HCT116 (cell line): ENCODE measurements at regions not wholly inside any gene's neighbourhood (a gene's known extent, or its start where the extent isn't known, plus 50 kb on each side); places are given as distances from the start of the nearest gene placed in this dataset.

Source experiments
- ATAC-seq: fragments of 200-7000 bp; cut with Tn5 transposase; 2 replicates; pipeline ENCODE4 v1.9.1; 2020; ENCODE audit warnings: mild to moderate bottlenecking, moderate library complexity
- BruUV-seq: library from RNA; stranded (reverse); fragments of 400-500 nt; replicated peaks from 2 replicates; lab custom pipeline; 2021; lab: Mats Ljungman, UMichigan
- CTCF ChIA-PET: fragments of 300-600 bp; sonication (Branson Sonifier 250); formaldehyde crosslinking; loops from one replicate; lab custom pipeline; 2021; ENCODE audit warnings: antibody characterized with exemption; lab: Charles Lee
- POLR2A ChIA-PET: fragments of 300-600, 350-600 bp; sonication (Branson Sonifier 250); formaldehyde crosslinking; loops from one replicate; lab custom pipeline; 2021; ENCODE audit warnings: antibody characterized with exemption; lab: Charles Lee
- RAD21 ChIA-PET, 2 experiments: fragments of 300-600 bp; sonication (Branson Sonifier 250); formaldehyde crosslinking; loops; one replicate each; lab custom pipeline; 2023; ENCODE audit warnings: low total read pairs in 2 of 2; ENCODE audit not compliant: uncharacterized antibody in 2 of 2, unreplicated experiment in 2 of 2, low non-redundant PET in 1 of 2; lab: Charles Lee
- DNase-seq: peaks from one replicate; pipeline ENCODE4 v3.0.0-alpha.2; 2010; ENCODE audit warnings: low read depth, low spot score
- H2AFZ ChIP-seq: fragments of 200-600 bp; shearing (Covaris generic), sonication (generic); 2 replicates; pipeline ENCODE4 v1.6.1; 2017; ENCODE audit warnings: low read depth, mixed run types, mixed read lengths, antibody characterized with exemption, low read length; ENCODE audit not compliant: poor library complexity, severe bottlenecking
- H3K27ac ChIP-seq: 2 replicates; pipeline ENCODE4 v1.5.1; 2012; ENCODE audit warnings: low read depth, low read length
- H3K27me3 ChIP-seq: fragments of 200-600 bp; sonication (generic); 2 replicates; pipeline ENCODE4 v1.6.1; 2016; ENCODE audit warnings: mixed run types, low read length, mixed read lengths; ENCODE audit not compliant: insufficient read depth
- H3K36me3 ChIP-seq, 2 experiments: fragments of 200-500 bp in 1 of 2; fragments of 200-600 bp in 1 of 2; sonication (Bioruptor generic) in 1 of 2; sonication (generic) in 1 of 2; 2 replicates each; pipeline versions ENCODE4 v1.5.1 to v1.6.1; 2014 to 2016; ENCODE audit warnings: low read length in 2 of 2, inconsistent platforms in 1 of 2, mixed read lengths in 1 of 2, mixed run types in 1 of 2; ENCODE audit not compliant: insufficient read depth in 2 of 2, control insufficient read depth in 1 of 2
- H3K4me1 ChIP-seq, 2 experiments: fragments of 200-600 bp in 1 of 2; sonication (generic) in 1 of 2; 2 replicates each; pipeline versions ENCODE4 v1.5.1 to v1.6.1; 2012 to 2017; ENCODE audit warnings: low read length in 2 of 2, inconsistent platforms in 1 of 2, mild to moderate bottlenecking in 1 of 2, mixed read lengths in 1 of 2, mixed run types in 1 of 2, moderate library complexity in 1 of 2; ENCODE audit not compliant: insufficient read depth in 2 of 2, control insufficient read depth in 1 of 2
- H3K4me2 ChIP-seq: fragments of 200-600 bp; sonication (generic); 2 replicates; pipeline ENCODE4 v1.6.1; 2017; ENCODE audit warnings: mixed run types, low read length, mixed read lengths
- H3K4me3 ChIP-seq, 2 experiments: fragments of 200-600 bp in 1 of 2; sonication (generic) in 1 of 2; replicated peaks in 1 of 2; 2 replicates each; pipeline ENCODE4 v1.5.1; 2011 to 2016; ENCODE audit warnings: low read length in 2 of 2, control low read depth in 1 of 2, low read depth in 1 of 2, mild to moderate bottlenecking in 1 of 2, mixed read lengths in 1 of 2, mixed run types in 1 of 2
- H3K79me2 ChIP-seq: fragments of 200-600 bp; sonication (generic); 2 replicates; pipeline ENCODE4 v1.6.1; 2017; ENCODE audit warnings: mild to moderate bottlenecking, mixed run types, low read length, moderate library complexity, mixed read lengths; ENCODE audit not compliant: insufficient read depth
- H3K9ac ChIP-seq: fragments of 200-600 bp; sonication (generic); 2 replicates; pipeline ENCODE4 v1.6.1; 2016; ENCODE audit warnings: low read length, mixed read lengths
- H3K9me2 ChIP-seq: fragments of 200-600 bp; sonication (generic), shearing (Covaris generic); 2 replicates; pipeline ENCODE4 v1.6.1; 2017; ENCODE audit warnings: mixed run types, mild to moderate bottlenecking, moderate library complexity; ENCODE audit not compliant: insufficient read depth
- H3K9me3 ChIP-seq, 2 experiments: fragments of 200-500 bp in 1 of 2; fragments of 200-600 bp in 1 of 2; sonication (Bioruptor generic) in 1 of 2; sonication (generic) in 1 of 2; 2 replicates each; pipeline ENCODE4 v1.6.1; 2014 to 2017; ENCODE audit warnings: low read length in 2 of 2, mixed read lengths in 2 of 2, inconsistent platforms in 1 of 2, low read depth in 1 of 2, mild to moderate bottlenecking in 1 of 2, mixed run types in 1 of 2, moderate library complexity in 1 of 2; ENCODE audit not compliant: control insufficient read depth in 1 of 2, insufficient read depth in 1 of 2
- H4K20me1 ChIP-seq: fragments of 200-600 bp; sonication (generic), shearing (Covaris generic); 2 replicates; pipeline ENCODE4 v1.6.1; 2017; ENCODE audit warnings: mixed run types, mild to moderate bottlenecking, moderate library complexity; ENCODE audit not compliant: insufficient read depth
- ELF1 ChIP-seq: IDR thresholded peaks from 2 replicates; pipeline ENCODE4 v1.6.1; 2012; ENCODE audit warnings: low read depth, borderline replicate concordance
- EZH2phosphoT487 ChIP-seq: fragments of 200-600 bp; IDR thresholded peaks from 2 replicates; pipeline ENCODE4 v1.6.1; 2018; ENCODE audit warnings: antibody characterized with exemption, borderline replicate concordance
- FOSL1 ChIP-seq: IDR thresholded peaks from 2 replicates; pipeline ENCODE4 v1.6.1; 2012; ENCODE audit warnings: low read depth
- JUND ChIP-seq: IDR thresholded peaks from 2 replicates; pipeline ENCODE4 v1.6.1; 2012
- POLR2AphosphoS5 ChIP-seq: IDR thresholded peaks from 2 replicates; pipeline ENCODE4 v1.6.1; 2011; ENCODE audit warnings: mild to moderate bottlenecking, low read depth, low read length, moderate library complexity
- ZBTB33 ChIP-seq: IDR thresholded peaks from 2 replicates; pipeline ENCODE4 v1.6.1; 2011; ENCODE audit warnings: mild to moderate bottlenecking, low read length, moderate library complexity; ENCODE audit not compliant: insufficient replicate concordance; ENCODE audit errors: extremely low read depth
- ZNF274 ChIP-seq: fragments of 200-500 bp; sonication (Bioruptor generic); IDR thresholded peaks from 2 replicates; pipeline ENCODE4 v1.6.1; 2014; ENCODE audit warnings: mild to moderate bottlenecking, low read depth, low read length, inconsistent platforms
- intact Hi-C: fragments of 100-400 bp; cut with micrococcal nuclease; formaldehyde crosslinking; loops from 2 replicates; pipeline ENCODE4 v1.10.0; 2022
- TF ChIP-seq, protein P1 (sequence below), 3 experiments: fragments of 200-600 bp in 1 of 3; sonication (generic) in 1 of 3; IDR thresholded peaks in 2 of 3; conservative IDR thresholded peaks in 1 of 3; 2 replicates each; pipeline ENCODE4 v1.5.1; 2012 to 2017; ENCODE audit warnings: low read depth in 2 of 3, low read length in 2 of 3, antibody characterized with exemption in 1 of 3, borderline replicate concordance in 1 of 3, control low read depth in 1 of 3, mild to moderate bottlenecking in 1 of 3, mixed read lengths in 1 of 3, mixed run types in 1 of 3, moderate library complexity in 1 of 3; ENCODE audit not compliant: insufficient read depth in 1 of 3

DNA sequence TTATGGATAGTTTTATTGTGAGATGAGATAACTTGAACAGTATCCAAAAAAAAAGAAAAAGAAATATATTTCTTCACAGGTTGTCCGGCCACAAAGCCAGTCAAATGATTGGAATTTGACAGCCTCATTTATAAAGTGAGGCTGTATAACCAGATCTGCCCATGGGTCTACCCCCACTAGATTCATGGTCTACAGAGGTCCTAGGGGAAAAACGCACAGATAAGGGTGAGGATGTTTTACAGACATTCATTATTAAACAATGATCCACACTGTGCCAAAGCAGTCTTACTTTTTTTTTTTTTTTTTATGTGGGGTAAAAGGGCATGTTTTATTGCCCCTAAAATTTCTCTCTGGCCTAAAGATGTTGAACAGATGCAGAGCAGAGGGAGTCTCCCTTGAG lies 1503.0 kb upstream of the CDH8 start:
- H4K20me1 ChIP-seq = no peaks in the 10 kb centered on the region
- H3K27me3 ChIP-seq = no peaks in the 10 kb centered on the region
- H3K79me2 ChIP-seq = no peaks in the 10 kb centered on the region
- H3K4me3 ChIP-seq = no peak overlapping the region
- H3K4me1 ChIP-seq = no peaks in the 10 kb centered on the region
- no peak for DNase-seq
- H3K4me2 ChIP-seq = no peak overlapping the region
- BruUV-seq = no TSS peak
- H2AFZ ChIP-seq = no peak overlapping the region
- POLR2A ChIA-PET = no interaction called here
- no peak overlapping the region for H3K27ac ChIP-seq
- H3K9ac ChIP-seq = no peak overlapping the region
- CTCF ChIA-PET = no interaction called here
- no peak for ATAC-seq
- intact Hi-C loops = no loop called here
- H3K36me3 ChIP-seq = no peaks in the 10 kb centered on the region
- H3K9me3 ChIP-seq = peaks cover 4 to 17% of the 10 kb centered on the region in 2 experiments; a peak in 2 of 4 replicates
- RAD21 ChIA-PET = no interaction called here
- H3K9me2 ChIP-seq = no peaks in the 10 kb centered on the region
- TF ChIP-seq POLR2AphosphoS5 = no peak
- TF ChIP-seq ELF1 = no peak
- TF ChIP-seq EZH2phosphoT487 = no peak
- TF ChIP-seq, protein P1, sequence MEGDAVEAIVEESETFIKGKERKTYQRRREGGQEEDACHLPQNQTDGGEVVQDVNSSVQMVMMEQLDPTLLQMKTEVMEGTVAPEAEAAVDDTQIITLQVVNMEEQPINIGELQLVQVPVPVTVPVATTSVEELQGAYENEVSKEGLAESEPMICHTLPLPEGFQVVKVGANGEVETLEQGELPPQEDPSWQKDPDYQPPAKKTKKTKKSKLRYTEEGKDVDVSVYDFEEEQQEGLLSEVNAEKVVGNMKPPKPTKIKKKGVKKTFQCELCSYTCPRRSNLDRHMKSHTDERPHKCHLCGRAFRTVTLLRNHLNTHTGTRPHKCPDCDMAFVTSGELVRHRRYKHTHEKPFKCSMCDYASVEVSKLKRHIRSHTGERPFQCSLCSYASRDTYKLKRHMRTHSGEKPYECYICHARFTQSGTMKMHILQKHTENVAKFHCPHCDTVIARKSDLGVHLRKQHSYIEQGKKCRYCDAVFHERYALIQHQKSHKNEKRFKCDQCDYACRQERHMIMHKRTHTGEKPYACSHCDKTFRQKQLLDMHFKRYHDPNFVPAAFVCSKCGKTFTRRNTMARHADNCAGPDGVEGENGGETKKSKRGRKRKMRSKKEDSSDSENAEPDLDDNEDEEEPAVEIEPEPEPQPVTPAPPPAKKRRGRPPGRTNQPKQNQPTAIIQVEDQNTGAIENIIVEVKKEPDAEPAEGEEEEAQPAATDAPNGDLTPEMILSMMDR (IDR thresholded peaks at IDR 0.05 in 2 of 3, conservative IDR thresholded peaks at IDR 0.05 in 1 of 3; ENCODE audit: borderline replicate concordance in 1 of 3, insufficient read depth in 1 of 3, low read depth in 2 of 3, low read length in 2 of 3) = no peak

- ChIA-PET POLR2A (no interaction called here), CTCF (no interaction called here), RAD21 (no interaction called here)
- DNase-seq (no peak), ATAC-seq (no peak)
- Histone ChIP-seq H3K79me2 (no peaks in the 10 kb centered on the region), H3K9me3 (peaks cover 5 to 33% of the 10 kb centered on the region in 2 experiments; a peak in 2 of 4 replicates), H3K9me2 (no peaks in the 10 kb centered on the region), H3K4me1 (no peaks in the 10 kb centered on the region), H3K27me3 (no peaks in the 10 kb centered on the region), H3K36me3 (no peaks in the 10 kb centered on the region), H3K4me2 (no peak overlapping the region), H3K4me3 (no peak overlapping the region), H3K9ac (no peak overlapping the region), H3K27ac (no peak overlapping the region), H4K20me1 (no peaks in the 10 kb centered on the region), H2AFZ (no peak overlapping the region)
- intact Hi-C loops = no loop called here
- no TSS peak for BruUV-seq
- TF ChIP-seq ZBTB33 (no peak), FOSL1 (no peak), POLR2AphosphoS5 (no peak), JUND (no peak), ZNF274 (no peak)
Measured at GRCh38 chr16:63530974-63531373, 1494.7 kb upstream of the CDH8 start.
